ENCODE measurements at regions not wholly inside any gene's neighbourhood (a gene's known extent, or its start where the extent isn't known, plus 50 kb on each side); places are given as distances from the start of the nearest gene placed in this dataset.
A peak's percentile ranks its signal among the peaks of the same experiment; 100 is the strongest.

GRCh38 chr1:81224222-81224621 is 576.5 kb upstream of the ADGRL2 start:
- Histone ChIP-seq H3K27ac (no peak overlapping the region), H3K9me3 (no peaks in the 10 kb centered on the region), H3K4me3 (no peak overlapping the region), H3K36me3 (no peaks in the 10 kb centered on the region), H3K27me3 (no peaks in the 10 kb centered on the region), H3K4me1 (no peaks in the 10 kb centered on the region)
- intact Hi-C loops (cut with DNase I; ENCODE audit: low total_unique reads) = no loop called here
- no peak for DNase-seq
- no peak for TF ChIP-seq CTCF (IDR thresholded peaks at IDR 0.05)

- intact Hi-C loops (cut with DNase I; ENCODE audit: low total_unique reads) = no loop called here
- Histone ChIP-seq H3K4me1 (no peaks in the 10 kb centered on the region), H3K9me3 (no peaks in the 10 kb centered on the region), H3K27ac (no peak overlapping the region), H3K36me3 (no peaks in the 10 kb centered on the region), H3K27me3 (no peaks in the 10 kb centered on the region), H3K4me3 (no peak overlapping the region)
- DNase-seq = no peak
- TF ChIP-seq CTCF (IDR thresholded peaks at IDR 0.05) = no peak
These were observed 579.2 kb upstream of the ADGRL2 start for GRCh38 chr1:81221564-81221963.

- Histone ChIP-seq H3K9me3 (no peaks in the 10 kb centered on the region), H3K27me3 (no peaks in the 10 kb centered on the region), H3K4me3 (no peak overlapping the region), H3K4me1 (no peaks in the 10 kb centered on the region), H3K36me3 (no peaks in the 10 kb centered on the region), H3K27ac (no peak overlapping the region)
- DNase-seq = peak in 1 of 2 donors; percentile 60
- intact Hi-C loops (cut with DNase I; ENCODE audit: low total_unique reads) = no loop called here
- no peak for TF ChIP-seq CTCF (IDR thresholded peaks at IDR 0.05)
These were observed 580.1 kb upstream of the ADGRL2 start for GRCh38 chr1:81220614-81221071.

GRCh38 chr1:81217058-81217457 is 583.7 kb upstream of the ADGRL2 start:
- no peaks in the 10 kb centered on the region for H3K36me3 ChIP-seq
- H3K27ac ChIP-seq = no peak overlapping the region
- no peak for DNase-seq
- no peaks in the 10 kb centered on the region for H3K27me3 ChIP-seq
- TF ChIP-seq CTCF (IDR thresholded peaks at IDR 0.05) = no peak
- no peak overlapping the region for H3K4me3 ChIP-seq
- H3K4me1 ChIP-seq = no peaks in the 10 kb centered on the region
- intact Hi-C loops (cut with DNase I; ENCODE audit: low total_unique reads) = no loop called here
- no peaks in the 10 kb centered on the region for H3K9me3 ChIP-seq

GRCh38 chr1:81213279-81213678 is 587.5 kb upstream of the ADGRL2 start:
- Histone ChIP-seq H3K4me1 (no peaks in the 10 kb centered on the region), H3K27ac (no peak overlapping the region), H3K9me3 (no peaks in the 10 kb centered on the region), H3K27me3 (no peaks in the 10 kb centered on the region), H3K36me3 (no peaks in the 10 kb centered on the region), H3K4me3 (no peak overlapping the region)
- intact Hi-C loops (cut with DNase I; ENCODE audit: low total_unique reads) = no loop called here
- DNase-seq = no peak
- TF ChIP-seq CTCF (IDR thresholded peaks at IDR 0.05) = no peak

- Histone ChIP-seq H3K36me3 (no peaks in the 10 kb centered on the region), H3K9me3 (no peaks in the 10 kb centered on the region), H3K27ac (no peak overlapping the region), H3K4me3 (no peak overlapping the region), H3K4me1 (no peaks in the 10 kb centered on the region), H3K27me3 (no peaks in the 10 kb centered on the region)
- TF ChIP-seq CTCF (IDR thresholded peaks at IDR 0.05) = no peak
- intact Hi-C loops (cut with DNase I; ENCODE audit: low total_unique reads) = no loop called here
- DNase-seq = no peak
These were observed 591.3 kb upstream of the ADGRL2 start for GRCh38 chr1:81209461-81209860.

Measured in tibial artery (tissue), 4 donors.